Stimulated activated CD4-positive, alpha-beta T cell treated with anti-CD3 and anti-CD28 coated beads, Interleukin-4, amount 100 ng/mL, for 48 hours (primary cell): ENCODE measurements at regions not wholly inside any gene's neighbourhood (a gene's known extent, or its start where the extent isn't known, plus 50 kb on each side); places are given as distances from the start of the nearest gene placed in this dataset.

Experiments used
- DNase-seq, 2 donors: peaks; one replicate each; pipeline ENCODE4 v3.0.0-alpha.2; 2020; ENCODE audit warnings: low read depth in 2 of 2

DNA sequence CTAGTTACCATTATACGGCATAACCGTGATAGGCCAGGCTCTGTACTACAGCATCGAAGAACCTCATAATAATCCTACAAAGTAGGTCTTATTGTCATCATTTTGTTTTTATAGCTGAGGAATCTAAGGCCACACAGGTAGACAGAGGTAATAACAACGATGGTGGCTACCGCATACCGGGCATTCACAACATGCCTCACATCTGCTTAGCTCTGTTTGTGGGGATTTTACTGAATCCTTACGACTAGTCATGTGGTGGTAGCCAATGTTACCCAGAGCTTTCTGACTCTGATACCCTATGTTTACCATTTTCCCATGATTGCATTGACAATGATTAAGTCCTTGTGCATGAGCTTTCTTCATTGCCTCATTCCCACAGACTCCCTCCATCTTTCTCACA is 269.4 kb downstream of the TCF7L2 start:
- no peak for DNase-seq

DNA sequence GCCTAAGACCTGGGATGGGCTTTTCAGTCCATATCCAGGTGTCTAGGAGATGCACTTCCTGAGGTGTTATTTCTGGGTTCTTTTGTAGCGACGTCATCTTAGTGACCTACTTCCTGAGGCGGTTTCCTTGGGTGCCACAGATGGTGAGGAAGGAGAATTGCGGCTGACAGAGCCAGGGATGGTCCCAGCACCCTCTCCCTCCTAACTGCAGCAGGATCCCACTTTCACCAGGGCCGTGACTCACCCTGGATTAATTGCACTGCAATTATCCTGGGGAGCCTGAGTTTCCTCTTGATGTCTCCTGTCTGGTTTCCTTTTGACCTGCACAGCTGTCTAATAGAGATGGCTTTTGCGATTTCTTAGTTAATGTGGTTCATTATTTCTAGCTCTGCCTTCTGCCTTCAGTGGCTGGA is 271.7 kb downstream of the TCF7L2 start:
- DNase-seq, result no peak

DNA sequence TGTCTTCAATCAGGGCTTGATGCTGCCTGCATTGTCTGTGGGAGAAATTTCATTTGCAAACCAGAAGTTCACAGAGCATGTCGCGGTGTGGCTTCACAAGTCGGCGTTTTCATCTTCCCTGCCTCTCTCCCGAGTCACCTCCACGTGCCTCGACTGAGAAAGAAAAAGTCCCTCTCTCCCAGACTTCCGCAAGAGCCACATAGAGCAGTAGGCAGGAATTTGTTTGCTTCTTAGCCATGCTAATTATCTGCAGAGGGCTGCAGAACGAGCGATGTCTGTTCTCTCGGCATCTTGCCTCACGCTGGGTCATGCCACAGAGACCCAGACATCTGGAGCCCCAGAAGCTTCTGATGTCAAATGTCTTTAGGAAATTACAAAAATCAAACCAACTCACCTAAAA is 272.2 kb downstream of the TCF7L2 start:
- no peak for DNase-seq

DNA sequence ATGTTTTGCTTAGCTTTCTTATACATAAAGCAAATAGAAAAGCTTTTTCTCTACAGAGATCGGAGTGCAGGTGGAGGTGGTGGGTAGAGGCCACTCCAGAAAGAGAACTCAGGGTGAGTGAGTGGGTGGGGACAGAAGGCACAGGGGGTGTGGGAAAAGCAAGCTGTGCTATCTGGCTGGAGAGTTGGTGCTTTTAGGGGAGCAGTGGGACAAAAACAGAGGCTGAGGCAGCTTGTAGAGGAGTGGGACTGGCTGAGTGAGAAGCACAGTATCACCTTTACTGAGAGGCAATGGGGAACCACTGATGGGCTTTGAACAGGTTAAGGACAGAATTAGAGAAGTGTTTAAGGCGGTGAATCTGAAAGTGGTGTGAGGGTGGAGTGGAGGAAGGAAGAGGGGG is 275.3 kb downstream of the TCF7L2 start:
- DNase-seq, result no peak

DNA sequence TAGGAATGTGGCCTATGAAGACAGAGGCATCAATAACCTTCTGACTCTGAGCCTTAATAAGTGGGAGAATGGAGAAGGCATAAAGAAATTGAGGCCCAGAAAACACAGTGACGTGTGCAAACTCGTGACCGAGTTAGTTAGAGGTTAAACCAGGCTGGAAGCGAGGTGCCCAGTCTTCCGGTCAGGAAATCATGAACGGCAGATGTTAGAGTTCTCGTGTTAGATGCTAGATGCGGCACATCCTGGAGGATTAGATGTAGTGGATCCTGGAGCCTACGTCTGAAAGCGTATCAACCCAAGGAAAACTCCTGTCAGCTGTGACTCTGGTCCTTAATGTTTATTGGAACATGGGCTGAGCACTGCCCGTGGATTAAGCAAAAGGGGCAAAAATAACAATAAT is 275.9 kb downstream of the TCF7L2 start:
- DNase-seq, result no peak

DNA sequence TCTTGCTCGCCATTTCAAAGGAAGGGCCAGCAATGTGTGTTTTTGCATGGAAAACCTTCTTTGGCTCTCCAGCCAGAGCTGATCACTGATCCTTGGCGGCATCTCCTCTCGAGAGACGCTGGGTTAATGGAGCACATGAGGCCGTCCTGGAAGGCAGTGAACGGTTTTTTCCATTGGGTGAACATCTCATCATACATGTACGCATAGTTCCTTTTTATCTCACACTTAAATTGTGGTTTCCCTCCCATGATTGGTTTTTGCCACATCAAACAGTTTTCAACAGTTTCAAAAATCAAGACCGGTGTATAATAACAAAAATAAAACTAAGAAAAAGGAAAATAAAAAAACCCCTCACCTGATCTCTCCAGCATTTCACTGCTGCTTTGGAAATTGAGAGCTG is 276.4 kb downstream of the TCF7L2 start:
- peak in 1 of 2 donors; percentile 0 for DNase-seq

DNA sequence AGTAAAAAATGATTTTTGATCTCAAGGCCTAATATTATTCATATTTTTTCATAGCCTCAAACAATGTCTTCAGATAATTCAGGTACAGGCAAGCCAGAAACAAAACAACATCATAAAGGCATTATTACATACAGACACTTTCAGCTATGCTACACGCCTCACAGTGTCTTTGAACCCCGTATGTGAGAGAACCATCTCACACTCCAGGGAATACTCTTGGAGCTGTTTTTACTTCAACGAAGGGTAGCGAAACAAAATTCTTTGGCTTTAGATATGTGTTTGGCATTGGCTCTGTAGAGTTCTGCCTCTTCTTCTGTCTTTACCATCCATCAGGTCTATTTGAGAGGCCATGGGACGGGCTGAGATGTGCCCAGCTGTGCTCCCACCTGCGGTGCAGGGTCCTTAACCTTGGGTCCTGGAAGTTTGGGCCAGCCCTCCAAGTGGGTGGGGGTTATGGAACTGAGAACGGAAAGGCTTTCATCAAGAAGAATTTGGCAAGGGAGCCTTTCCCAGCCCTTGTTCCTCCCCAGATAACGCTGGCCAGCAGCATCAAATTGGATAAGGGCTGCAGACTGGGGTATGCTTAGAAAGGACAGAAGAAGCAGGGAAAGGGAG is 276.9 kb downstream of the TCF7L2 start:
- no peak for DNase-seq

DNA sequence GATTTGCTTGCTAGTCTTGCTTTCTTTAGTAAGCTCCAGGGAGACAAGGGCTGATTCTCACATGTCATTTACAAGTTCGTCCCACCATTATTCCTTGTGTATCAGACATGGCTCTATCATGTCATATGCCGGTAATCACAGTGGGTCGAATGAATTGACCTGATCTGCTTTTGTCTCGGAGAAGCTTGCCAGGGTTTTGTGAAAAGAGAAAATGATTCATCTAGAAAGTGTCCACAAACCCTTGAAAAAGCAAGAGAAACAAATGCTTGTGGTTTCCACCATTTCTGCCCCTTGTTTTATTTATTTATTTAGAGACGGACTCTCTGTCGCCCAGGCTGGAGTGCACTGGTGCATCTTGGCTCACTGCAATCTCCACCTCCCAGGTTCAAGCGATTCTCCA is 278.5 kb downstream of the TCF7L2 start:
- DNase-seq, result no peak

DNA sequence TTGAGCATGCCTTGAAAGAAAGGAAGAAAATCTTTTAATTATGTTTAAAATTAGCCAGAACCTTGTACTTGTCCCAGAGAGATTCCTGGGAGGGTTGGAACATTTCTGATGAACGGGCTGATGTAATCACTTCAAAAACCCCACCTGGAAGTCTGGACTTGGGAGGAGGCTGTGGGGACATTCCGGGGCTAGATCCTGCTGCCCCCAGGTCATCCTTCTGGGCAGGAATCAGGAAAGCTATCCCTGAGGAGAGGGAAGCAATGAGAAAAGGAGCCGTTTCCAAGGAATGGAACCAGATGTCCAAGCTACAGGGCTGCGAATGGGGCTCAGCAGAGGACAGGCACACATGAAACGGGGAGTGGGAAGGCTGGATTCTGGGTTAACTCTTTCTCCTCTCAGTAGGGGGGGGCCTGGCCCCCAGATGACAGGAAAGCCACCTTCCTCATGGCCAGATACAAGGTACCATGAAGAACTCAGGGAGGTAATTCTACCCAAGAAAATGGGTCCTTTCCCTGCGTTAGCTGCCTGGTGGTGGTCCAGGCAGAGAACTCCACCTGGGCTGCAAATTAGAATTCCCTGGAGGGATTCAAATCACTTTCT is 280.1 kb downstream of the TCF7L2 start:
- no peak for DNase-seq

DNA sequence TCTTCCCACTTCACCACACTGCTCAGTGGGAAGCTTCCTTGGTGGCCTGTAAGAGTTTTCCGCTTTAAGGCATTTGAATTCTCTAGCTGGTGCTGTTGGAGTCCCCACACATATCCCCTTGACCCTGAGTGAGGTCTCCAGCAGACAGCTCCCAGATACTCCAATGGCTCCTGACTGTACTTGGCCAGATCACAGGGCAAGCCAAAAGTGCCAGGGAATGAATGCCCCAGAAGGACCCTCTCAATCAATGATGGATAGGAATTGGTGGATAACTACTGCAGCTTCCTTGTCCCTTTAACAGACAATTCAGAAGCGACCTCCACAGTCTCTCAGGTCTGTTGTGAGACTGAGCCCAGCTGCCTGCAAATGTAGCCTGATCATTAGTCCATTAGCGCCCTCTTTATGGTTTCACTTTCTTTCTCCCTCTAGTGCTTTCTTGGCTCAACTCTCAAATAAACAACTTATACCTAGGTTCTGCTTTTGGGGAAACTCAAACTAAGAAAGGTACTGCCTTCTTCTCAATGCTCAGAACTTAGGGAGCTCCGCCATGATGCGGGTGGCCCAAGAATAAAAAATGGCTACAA is 283.0 kb downstream of the TCF7L2 start:
- DNase-seq, result no peak

DNA sequence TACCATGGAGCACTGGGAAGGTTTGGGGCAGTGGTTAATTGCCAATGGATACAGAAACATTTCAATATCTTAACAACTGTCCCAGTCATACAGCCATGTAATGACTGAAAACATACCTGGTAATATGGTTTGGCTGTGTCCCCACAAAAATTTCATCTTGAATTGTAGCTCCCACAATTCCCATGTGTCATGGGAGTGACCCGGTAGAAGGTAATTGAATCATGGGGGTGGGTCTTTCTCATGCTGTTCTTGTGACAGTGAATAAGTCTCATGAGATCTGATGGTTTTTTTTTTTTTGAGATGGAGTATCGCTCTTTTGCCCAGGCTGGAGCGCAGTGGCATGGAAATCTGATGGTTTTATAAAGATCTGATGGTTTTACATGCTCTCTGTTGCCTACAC is 284.4 kb downstream of the TCF7L2 start:
- no peak for DNase-seq

DNA sequence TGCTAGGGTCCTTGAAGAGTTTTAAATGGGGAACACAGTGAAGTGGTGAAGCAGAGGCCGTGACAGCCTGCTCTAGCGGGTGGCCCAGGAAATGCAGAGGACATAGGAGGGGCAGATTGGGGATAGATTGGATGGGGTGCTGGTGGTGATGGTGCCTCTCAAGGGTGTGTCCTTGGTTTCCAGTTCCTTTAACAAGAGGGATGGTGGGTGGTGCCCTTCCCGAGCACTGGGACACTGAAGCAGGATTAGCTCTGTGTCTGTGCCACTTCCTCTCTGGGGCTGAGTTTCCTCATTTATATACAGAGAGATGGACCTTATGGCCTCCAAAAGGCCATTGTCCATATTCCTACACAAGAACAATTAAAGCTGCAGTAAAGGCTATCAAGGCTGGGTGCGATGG is 285.5 kb downstream of the TCF7L2 start:
- no peak for DNase-seq

DNA sequence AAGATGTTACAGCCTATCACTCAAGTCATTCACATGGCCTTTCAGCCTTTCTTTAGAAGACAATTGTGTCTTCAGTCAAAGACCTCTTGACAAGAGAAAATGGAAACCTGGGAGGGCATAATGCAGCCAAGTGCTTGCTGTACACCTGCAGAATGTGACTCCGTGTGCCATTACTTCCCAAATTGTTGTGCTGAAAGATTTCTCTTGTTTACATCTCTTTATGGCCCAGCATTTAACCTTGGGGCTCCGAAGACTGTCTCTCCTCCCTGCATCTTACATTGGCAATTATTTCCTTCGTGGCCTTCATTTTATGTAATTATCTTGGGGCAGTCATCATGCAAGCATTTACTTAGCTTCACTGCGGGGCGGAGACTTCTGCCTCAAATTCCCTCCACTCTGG is 287.0 kb downstream of the TCF7L2 start:
- DNase-seq, result no peak

DNA sequence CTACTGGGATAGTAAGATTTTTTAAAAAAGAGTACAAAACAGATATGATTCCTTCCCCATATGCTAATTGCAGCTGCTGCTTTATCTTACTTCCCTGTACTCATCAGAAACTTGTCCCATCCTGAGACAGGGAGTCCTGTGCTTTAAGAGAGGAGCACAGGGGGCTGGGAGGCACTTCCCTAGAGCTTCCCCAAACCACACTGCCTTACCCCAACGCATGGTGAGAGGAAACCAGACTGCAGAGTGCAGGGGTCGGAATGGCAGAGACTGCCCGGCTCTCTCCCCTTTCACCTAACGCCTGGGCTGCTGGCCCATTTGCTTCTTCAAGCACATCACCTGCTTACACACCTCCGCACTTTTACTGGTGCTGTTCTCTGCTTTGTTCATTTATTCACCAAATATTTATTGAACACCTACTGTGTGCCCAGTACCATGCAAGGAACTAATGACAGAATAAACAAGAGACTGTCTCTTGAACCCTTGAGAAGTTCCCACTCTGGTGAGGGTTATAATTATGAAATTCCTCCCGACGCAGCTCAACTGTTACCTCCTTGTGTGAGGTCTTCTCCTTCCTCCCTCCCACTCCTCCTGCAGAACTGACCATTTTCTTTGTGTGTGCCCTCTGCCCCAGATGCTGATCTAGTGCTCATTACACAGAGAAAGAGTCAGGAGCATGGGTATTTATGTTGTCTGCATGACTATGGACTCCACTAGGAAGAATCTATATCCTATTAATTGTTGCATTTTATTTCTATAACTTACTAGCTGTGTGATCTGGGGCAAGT is 289.7 kb downstream of the TCF7L2 start:
- DNase-seq, result no peak

DNA sequence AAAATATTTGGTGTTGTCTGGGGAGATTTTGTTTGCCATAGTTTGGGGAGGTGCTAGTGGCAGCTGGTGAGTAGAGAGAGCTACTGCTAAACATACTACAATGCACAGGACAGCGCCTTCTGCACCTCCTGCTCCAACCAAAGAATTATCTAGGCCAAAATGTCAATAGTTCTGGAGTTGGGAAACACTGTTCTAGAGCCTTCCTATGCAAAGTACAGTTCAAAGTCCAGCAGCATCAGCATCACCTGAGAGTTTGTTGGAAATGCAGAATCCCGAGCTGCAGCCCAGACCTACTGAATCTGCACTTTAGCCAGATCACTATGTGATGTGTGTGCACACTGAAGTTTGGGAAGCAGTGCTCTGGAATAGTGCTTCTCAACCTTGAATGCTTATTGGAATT is 290.7 kb downstream of the TCF7L2 start:
- DNase-seq, result no peak

DNA sequence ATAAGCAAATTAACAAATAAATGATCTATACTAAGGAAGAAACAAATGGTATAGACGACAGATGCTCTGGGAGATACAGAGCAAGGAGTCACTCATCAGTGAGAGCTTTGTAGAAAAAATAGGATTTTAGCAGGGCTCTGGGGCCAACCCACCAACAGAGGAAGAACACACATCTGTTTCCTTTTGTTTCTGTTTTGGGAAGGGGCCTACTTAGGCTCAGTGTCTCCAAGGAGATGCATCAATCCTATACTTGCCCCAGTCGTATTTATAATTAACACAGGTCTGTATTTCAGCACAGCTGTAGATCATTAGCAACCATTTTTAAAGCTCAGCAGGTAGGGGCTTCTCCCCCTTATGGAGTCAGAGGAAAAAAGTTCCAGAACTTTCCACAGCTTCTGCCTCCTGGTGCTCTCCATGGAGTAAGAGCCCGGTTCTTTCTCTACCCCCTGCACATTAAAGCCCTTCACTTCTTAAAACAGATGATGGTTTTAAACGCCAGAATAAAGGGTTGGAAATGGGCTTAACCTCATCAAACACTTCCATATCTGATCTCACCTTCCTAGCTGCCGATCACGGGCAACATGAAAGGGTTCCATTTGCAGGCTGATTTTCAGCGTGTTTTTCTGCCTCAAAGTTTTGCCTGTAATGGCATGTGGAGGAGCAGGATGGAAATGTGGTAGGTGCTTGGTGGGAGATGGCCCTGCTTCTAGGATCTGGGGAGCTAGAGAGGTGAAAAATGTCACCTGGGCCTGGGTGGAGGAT is 291.7 kb downstream of the TCF7L2 start:
- DNase-seq, result no peak

DNA sequence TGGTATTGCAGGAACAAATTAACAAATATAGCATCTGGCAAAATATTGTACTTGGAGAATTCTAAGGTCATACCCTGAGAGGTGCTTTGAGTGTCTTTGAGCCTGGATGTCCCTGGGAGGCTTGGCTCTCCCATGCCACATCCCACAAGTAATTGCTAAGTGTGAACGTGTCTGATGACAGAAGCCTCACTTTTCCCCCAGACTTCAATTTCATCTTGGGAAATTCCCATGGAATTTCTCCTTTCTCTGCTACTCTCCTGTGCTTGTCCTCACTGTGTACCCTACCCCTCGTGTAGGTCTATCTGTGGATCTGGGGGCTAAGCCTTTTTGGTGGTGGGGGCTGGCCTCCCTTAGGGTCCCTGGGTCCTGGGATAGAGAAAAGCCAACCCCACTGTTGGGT is 293.3 kb downstream of the TCF7L2 start:
- DNase-seq, result no peak

DNA sequence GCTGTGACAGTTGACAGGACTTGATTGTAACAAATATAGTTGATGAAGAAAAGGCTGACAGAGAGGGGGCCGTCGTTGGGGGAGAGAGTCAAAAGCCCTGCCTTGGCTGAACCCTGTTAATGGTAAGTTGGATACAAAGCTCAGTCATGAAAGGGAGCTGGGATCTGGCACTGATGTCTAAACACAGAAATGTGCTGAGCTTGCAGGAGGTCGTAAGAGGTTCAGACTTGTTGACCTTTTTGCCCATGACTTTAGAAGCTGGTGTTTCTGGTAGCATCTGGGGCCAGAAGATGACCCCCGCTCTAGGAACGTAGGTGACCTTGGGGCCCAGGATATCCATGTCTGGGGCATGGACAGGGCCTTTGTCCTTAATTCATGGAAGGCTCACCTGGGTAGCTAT is 294.7 kb downstream of the TCF7L2 start:
- DNase-seq, result no peak

DNA sequence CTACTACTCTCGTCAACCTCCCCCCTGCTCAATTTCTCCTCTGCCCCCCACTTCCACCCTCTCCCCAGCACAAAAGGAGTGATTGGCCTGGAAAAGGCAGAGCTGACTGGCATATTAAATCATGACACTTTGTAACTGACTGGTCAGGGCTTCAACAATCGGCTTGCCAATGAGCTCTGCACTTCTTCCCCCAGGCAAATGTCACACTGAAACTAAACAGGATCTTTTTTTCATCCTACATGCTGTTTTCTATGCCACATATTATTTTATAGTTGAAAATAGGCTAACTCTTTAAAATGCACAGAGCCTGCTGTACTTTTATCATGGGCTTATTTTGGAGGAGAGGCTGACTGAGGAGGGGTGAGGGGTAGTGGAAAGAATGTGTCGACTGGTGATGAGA is 295.2 kb downstream of the TCF7L2 start:
- no peak for DNase-seq

DNA sequence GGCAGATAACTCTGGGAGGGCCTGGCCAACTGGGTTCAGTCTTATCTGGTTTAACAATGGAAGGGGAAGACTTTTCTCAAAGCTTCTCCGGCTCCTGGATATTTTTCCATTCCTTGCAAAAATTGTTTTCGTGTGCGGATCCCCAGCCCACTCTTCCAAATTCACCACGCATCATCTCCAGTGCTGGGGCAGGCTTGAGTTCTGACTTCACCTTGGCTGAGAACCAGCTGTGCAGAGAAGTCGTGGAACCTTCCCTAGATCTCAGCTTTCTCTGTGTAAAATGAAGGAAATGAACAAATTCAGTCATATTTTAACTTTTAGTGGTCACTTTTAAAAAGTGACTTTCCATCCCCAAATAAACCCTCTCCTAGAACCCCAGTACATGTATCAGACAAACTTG is 297.0 kb downstream of the TCF7L2 start:
- no peak for DNase-seq

DNA sequence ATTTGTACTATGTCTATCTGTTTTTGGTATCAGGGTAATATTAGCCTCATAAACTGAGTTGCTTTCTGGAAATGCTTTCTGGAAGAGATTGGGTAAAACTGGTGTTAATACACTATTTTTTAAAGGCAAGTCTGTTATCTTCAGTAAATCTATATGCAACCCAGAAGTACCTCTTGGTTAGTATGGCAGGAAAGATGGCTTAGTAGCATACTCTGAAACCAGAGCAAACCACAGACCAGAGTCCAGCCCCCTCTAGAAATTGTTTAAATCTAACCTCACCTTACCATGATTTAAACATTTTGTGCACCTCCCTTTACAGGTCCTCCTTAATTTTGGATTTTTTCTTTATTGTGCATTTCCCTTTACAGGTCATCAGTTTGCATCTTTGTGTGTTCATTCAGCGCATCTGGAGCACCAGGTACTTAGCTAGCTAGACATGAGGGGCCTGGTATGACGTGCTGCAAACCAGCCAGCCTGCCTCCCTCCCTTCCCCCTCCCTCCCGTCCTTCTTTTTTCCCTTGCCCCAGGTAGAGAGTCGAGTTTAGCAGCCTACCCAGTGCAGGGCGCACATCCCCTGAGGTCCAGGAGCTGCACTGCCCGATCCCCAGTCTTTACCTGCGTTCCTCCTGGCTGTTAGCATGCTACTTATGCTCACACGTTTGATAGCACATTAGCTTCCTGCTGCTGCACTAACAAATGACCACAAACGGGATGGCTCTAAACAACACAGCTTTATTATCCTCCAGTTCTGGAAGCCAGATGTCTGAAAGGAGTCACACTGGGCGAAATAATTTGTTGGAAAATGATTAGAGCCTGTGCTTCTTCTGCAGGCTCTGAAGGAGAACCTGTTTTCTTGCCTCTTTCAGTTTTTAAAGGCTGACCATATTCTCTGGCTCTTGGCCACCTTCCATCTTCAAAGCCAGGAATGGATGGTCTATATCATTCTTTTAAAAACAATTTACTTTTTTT is 299.9 kb upstream of the HABP2 start:
- no peak for DNase-seq
